MM.1S (cell line): ENCODE measurements at regions not wholly inside any gene's neighbourhood (a gene's known extent, or its start where the extent isn't known, plus 50 kb on each side); places are given as distances from the start of the nearest gene placed in this dataset.

ENCODE experiments used
- DNase-seq: peaks from one replicate; pipeline ENCODE4 v3.0.0-alpha.2; 2015
- H2AFZ ChIP-seq: fragments of 300-600 bp; sonication (generic); 2 replicates; pipeline ENCODE4 v1.6.0; 2016; ENCODE audit warnings: antibody characterized with exemption, low read length
- H3F3A ChIP-seq: fragments of 300-600 bp; sonication (generic); 2 replicates; pipeline ENCODE4 v1.6.1; 2016; ENCODE audit warnings: mild to moderate bottlenecking, antibody characterized with exemption, low read length, moderate library complexity, mixed read lengths; ENCODE audit not compliant: insufficient read depth
- H3K27ac ChIP-seq: fragments of 300-600 bp; sonication (generic); 2 replicates; pipeline ENCODE4 v1.5.1; 2016; ENCODE audit warnings: mild to moderate bottlenecking, low read length
- H3K27me3 ChIP-seq: fragments of 300-600 bp; sonication (generic); replicated peaks from 2 replicates; pipeline ENCODE4 v1.6.0; 2016; ENCODE audit warnings: low read length; ENCODE audit not compliant: insufficient read depth
- H3K36me3 ChIP-seq: fragments of 300-600 bp; sonication (generic); replicated peaks from 2 replicates; pipeline ENCODE4 v1.6.1; 2016; ENCODE audit warnings: mild to moderate bottlenecking, low read length, mixed read lengths; ENCODE audit not compliant: insufficient read depth
- H3K4me1 ChIP-seq: fragments of 300-600 bp; sonication (generic); 2 replicates; pipeline ENCODE4 v1.6.1; 2016; ENCODE audit warnings: low read length, mixed read lengths
- H3K4me2 ChIP-seq: fragments of 300-600 bp; sonication (generic); 2 replicates; pipeline ENCODE4 v1.6.0; 2016; ENCODE audit warnings: low read depth, low read length
- H3K4me3 ChIP-seq: fragments of 300-600 bp; sonication (generic); 2 replicates; pipeline ENCODE4 v1.5.1; 2016; ENCODE audit warnings: low read length, mixed read lengths
- H3K79me2 ChIP-seq: fragments of 300-600 bp; sonication (generic); 2 replicates; pipeline ENCODE4 v1.6.1; 2016; ENCODE audit warnings: mixed run types, low read length, mixed read lengths
- H3K9ac ChIP-seq: fragments of 300-600 bp; sonication (generic); 2 replicates; pipeline ENCODE4 v1.6.1; 2016; ENCODE audit warnings: low read length, mixed read lengths
- H3K9me2 ChIP-seq: fragments of 300-600 bp; sonication (generic); replicated peaks from 2 replicates; pipeline ENCODE4 v1.6.1; 2016; ENCODE audit warnings: mild to moderate bottlenecking, low read length, mixed read lengths; ENCODE audit not compliant: insufficient read depth
- H3K9me3 ChIP-seq: fragments of 300-600 bp; sonication (generic); replicated peaks from 2 replicates; pipeline ENCODE4 v1.6.1; 2016; ENCODE audit warnings: mild to moderate bottlenecking, low read length, mixed read lengths; ENCODE audit not compliant: insufficient read depth
- H4K20me1 ChIP-seq: fragments of 300-600 bp; sonication (generic); 2 replicates; pipeline ENCODE4 v1.6.1; 2016; ENCODE audit warnings: mild to moderate bottlenecking, low read length, moderate library complexity, mixed read lengths; ENCODE audit not compliant: insufficient read depth
- CTCF ChIP-seq: fragments of 300-600 bp; sonication (generic); IDR thresholded peaks from 2 replicates; pipeline ENCODE4 v1.5.1; 2016; ENCODE audit warnings: antibody characterized with exemption, low read length, mixed read lengths
- EZH2 ChIP-seq: fragments of 300-600 bp; sonication (generic); optimal IDR thresholded peaks from 2 replicates; pipeline ENCODE3; 2017; ENCODE audit warnings: low read depth, mild to moderate bottlenecking, antibody characterized with exemption, low read length, mixed read lengths
- EZH2phosphoT487 ChIP-seq: fragments of 300-600 bp; sonication (generic); IDR thresholded peaks from 2 replicates; pipeline ENCODE4 v1.6.1; 2018; ENCODE audit warnings: antibody characterized with exemption, low read length

DNA sequence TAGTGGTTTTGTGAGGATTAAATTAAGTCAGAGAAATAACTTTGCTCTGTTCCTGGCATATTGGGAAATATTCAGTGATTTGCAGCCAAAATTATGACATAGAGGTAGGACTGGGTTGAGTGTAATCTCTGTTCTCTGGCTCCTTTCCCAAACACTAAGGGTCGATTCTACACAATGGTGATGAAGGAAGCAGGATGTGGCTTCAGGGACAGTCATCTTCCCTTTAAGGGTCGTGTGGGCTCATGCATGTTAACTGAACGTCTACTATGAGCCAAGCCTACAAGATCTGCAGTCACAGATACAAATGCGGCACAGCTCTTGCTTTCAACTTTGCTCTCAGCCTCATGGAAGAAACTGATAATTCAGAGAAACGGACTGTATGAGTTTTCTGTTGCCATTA is 381.6 kb downstream of the VRK1 start:
- Histone ChIP-seq H4K20me1 (no peaks in the 10 kb centered on the region), H3F3A (no peaks in the 10 kb centered on the region), H3K79me2 (no peaks in the 10 kb centered on the region), H3K4me2 (no peak overlapping the region), H3K27ac (no peak overlapping the region), H2AFZ (no peak overlapping the region), H3K9ac (no peak overlapping the region), H3K36me3 (no peaks in the 10 kb centered on the region), H3K4me3 (no peak overlapping the region), H3K27me3 (no peaks in the 10 kb centered on the region), H3K9me2 (no peaks in the 10 kb centered on the region), H3K9me3 (no peaks in the 10 kb centered on the region), H3K4me1 (no peaks in the 10 kb centered on the region)
- no peak for DNase-seq
- TF ChIP-seq EZH2phosphoT487 (no peak), EZH2 (no peak), CTCF (no peak)

DNA sequence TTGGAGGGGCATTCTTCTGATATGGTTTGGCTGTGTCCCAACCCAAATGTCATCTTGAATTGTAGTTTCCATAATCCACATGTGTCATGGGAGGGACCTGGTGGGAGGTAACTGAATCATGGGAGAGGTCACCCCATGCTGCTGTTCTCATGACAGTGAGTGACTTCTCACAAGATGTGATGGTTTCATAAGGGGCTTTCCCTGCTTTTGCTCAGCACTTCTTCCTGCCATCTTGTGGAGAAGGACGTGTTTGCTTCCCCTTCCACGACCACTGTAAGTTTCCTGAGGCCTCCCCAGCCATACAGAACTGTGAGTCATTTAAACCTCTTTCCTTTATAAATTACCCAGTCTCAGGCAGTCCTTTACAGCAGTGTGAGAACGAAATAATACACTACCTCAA is 382.4 kb downstream of the VRK1 start:
- Histone ChIP-seq H3K36me3 (no peaks in the 10 kb centered on the region), H3K4me3 (no peak overlapping the region), H3K4me1 (no peaks in the 10 kb centered on the region), H4K20me1 (no peaks in the 10 kb centered on the region), H2AFZ (no peak overlapping the region), H3K79me2 (no peaks in the 10 kb centered on the region), H3K9ac (no peak overlapping the region), H3F3A (no peaks in the 10 kb centered on the region), H3K4me2 (no peak overlapping the region), H3K27ac (no peak overlapping the region), H3K9me3 (no peaks in the 10 kb centered on the region), H3K27me3 (no peaks in the 10 kb centered on the region), H3K9me2 (no peaks in the 10 kb centered on the region)
- TF ChIP-seq EZH2: no peak
- TF ChIP-seq EZH2phosphoT487: no peak
- no peak for TF ChIP-seq CTCF
- no peak for DNase-seq

GRCh38 chr14:97180304-97181200 is 383.4 kb downstream of the VRK1 start:
- no peaks in the 10 kb centered on the region for H3K9me3 ChIP-seq
- TF ChIP-seq CTCF (no peak), EZH2phosphoT487 (no peak), EZH2 (no peak)
- no peaks in the 10 kb centered on the region for H3K27me3 ChIP-seq
- DNase-seq: no peak
- no peaks in the 10 kb centered on the region for H3K36me3 ChIP-seq
- no peak overlapping the region for H3K27ac ChIP-seq
- H3F3A ChIP-seq: no peaks in the 10 kb centered on the region
- no peaks in the 10 kb centered on the region for H4K20me1 ChIP-seq
- no peak overlapping the region for H3K4me3 ChIP-seq
- H2AFZ ChIP-seq: no peak overlapping the region
- H3K4me1 ChIP-seq: no peaks in the 10 kb centered on the region
- H3K79me2 ChIP-seq: no peaks in the 10 kb centered on the region
- H3K4me2 ChIP-seq: no peak overlapping the region
- H3K9me2 ChIP-seq: no peaks in the 10 kb centered on the region
- no peak overlapping the region for H3K9ac ChIP-seq
